ENCODE measurements at regions not wholly inside any gene's neighbourhood (a gene's known extent, or its start where the extent isn't known, plus 50 kb on each side); places are given as distances from the start of the nearest gene placed in this dataset.

- no peaks in the 10 kb centered on the region for H3K36me3 ChIP-seq (ENCODE audit: control insufficient read depth, insufficient read depth, low read length)
- no peak for DNase-seq (ENCODE audit: low read depth)
- H3K4me3 ChIP-seq (ENCODE audit: low read depth, low read length), result no peak overlapping the region
- TF ChIP-seq, protein P1, sequence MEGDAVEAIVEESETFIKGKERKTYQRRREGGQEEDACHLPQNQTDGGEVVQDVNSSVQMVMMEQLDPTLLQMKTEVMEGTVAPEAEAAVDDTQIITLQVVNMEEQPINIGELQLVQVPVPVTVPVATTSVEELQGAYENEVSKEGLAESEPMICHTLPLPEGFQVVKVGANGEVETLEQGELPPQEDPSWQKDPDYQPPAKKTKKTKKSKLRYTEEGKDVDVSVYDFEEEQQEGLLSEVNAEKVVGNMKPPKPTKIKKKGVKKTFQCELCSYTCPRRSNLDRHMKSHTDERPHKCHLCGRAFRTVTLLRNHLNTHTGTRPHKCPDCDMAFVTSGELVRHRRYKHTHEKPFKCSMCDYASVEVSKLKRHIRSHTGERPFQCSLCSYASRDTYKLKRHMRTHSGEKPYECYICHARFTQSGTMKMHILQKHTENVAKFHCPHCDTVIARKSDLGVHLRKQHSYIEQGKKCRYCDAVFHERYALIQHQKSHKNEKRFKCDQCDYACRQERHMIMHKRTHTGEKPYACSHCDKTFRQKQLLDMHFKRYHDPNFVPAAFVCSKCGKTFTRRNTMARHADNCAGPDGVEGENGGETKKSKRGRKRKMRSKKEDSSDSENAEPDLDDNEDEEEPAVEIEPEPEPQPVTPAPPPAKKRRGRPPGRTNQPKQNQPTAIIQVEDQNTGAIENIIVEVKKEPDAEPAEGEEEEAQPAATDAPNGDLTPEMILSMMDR (IDR thresholded peaks at IDR 0.05; ENCODE audit: insufficient read depth, low read length, poor library complexity, severe bottlenecking), result no peak
- no peaks in the 10 kb centered on the region for H3K27me3 ChIP-seq (ENCODE audit: control insufficient read depth, insufficient read depth, low read length)
These were observed 212.5 kb downstream of the GLI2 start for GRCh38 chr2:120947982-120948661.

- no peak for DNase-seq (ENCODE audit: low read depth)
- H3K36me3 ChIP-seq (ENCODE audit: control insufficient read depth, insufficient read depth, low read length), result no peaks in the 10 kb centered on the region
- no peaks in the 10 kb centered on the region for H3K27me3 ChIP-seq (ENCODE audit: control insufficient read depth, insufficient read depth, low read length)
- TF ChIP-seq, protein P1 (IDR thresholded peaks at IDR 0.05; ENCODE audit: insufficient read depth, low read length, poor library complexity, severe bottlenecking), result no peak
- H3K4me3 ChIP-seq (ENCODE audit: low read depth, low read length), result no peak overlapping the region
These were observed 213.0 kb downstream of the GLI2 start for GRCh38 chr2:120948662-120949011.

DNA sequence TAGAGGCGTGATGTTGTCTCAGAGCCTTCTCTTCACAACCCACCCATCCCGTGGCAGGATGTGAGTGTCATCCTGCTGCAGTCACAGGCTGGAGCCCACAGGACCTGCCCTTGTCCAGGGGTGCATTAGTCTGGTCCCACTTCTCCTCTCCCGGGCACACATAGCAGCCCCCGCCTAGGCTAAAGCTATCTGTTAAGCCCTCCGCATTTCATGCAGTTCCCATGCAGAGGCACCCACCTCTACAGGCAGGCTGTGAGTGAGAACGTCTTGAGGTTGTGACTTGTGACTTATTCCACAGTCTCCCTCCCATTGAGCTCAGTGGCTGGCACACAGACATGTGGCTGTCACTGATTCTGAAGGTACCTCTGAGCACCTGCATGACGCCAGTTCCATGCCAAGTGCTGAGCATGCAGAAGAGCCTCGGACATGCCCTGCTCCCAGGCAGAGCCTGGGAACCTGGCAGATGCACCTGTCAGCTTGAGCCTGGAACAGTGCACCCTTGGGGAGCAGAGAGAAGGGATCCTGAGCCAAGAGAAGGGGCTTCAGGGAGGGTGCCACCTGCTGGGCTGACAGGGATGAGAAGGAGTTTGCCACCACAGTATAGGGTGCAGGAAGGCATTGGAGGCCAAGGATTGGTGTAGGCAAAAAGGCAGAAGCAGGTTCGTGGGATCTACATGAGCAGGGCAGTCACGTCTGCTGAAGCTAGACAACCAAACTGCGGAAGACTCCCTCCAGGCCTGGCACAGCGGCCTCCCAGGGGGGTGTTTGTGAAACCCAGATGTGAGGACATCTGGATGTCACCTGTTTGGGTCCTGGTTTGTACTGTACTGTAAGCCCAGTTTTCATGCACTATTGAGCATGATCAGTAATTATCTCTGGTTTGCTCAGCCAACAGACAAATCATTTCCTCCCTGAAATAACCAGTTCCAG lies 213.6 kb downstream of the GLI2 start:
- no peak for DNase-seq (ENCODE audit: low read depth)
- Histone ChIP-seq H3K36me3 (ENCODE audit: control insufficient read depth, insufficient read depth, low read length) (no peaks in the 10 kb centered on the region), H3K4me3 (ENCODE audit: low read depth, low read length) (no peak overlapping the region), H3K27me3 (ENCODE audit: control insufficient read depth, insufficient read depth, low read length) (no peaks in the 10 kb centered on the region)
- TF ChIP-seq, protein P1 (IDR thresholded peaks at IDR 0.05; ENCODE audit: insufficient read depth, low read length, poor library complexity, severe bottlenecking), result peak; percentile 67

DNA sequence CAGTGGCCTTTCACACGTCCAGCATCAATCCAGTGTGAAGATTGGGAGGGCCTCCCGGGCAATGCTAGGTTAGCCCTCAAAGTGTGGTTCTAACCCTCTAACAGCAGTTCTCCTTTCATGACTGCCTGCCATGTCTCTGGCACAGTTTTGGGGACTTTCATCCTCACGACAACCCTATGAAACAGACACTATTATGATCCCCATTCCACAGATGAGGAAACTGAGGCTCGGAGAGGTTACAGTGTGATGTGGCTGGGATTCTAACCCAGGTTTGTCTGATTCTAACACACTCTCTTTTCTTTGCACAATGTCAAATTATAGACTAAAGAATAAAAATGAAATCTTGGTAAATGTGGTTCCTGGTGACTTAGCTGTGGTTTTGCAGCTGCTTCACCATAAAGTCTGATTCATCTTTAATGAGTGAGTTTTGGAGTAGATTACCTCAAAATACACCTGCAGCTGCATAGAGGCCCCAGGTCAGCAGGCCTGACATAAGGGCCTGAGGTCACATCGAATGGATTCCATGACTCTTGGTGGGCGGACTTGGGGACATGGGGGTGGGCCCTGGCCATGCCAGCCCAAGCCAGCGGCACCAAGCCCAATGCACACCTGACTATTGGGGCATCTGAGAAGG lies 214.4 kb downstream of the GLI2 start:
- TF ChIP-seq, protein P1 (IDR thresholded peaks at IDR 0.05; ENCODE audit: insufficient read depth, low read length, poor library complexity, severe bottlenecking), result no peak
- Histone ChIP-seq H3K4me3 (ENCODE audit: low read depth, low read length) (no peak overlapping the region), H3K27me3 (ENCODE audit: control insufficient read depth, insufficient read depth, low read length) (no peaks in the 10 kb centered on the region), H3K36me3 (ENCODE audit: control insufficient read depth, insufficient read depth, low read length) (no peaks in the 10 kb centered on the region)
- no peak for DNase-seq (ENCODE audit: low read depth)

GRCh38 chr2:120951693-120952092 lies 216.0 kb downstream of the GLI2 start:
- Histone ChIP-seq H3K36me3 (ENCODE audit: control insufficient read depth, insufficient read depth, low read length) (no peaks in the 10 kb centered on the region), H3K4me3 (ENCODE audit: low read depth, low read length) (no peak overlapping the region), H3K27me3 (ENCODE audit: control insufficient read depth, insufficient read depth, low read length) (no peaks in the 10 kb centered on the region)
- TF ChIP-seq, protein P1 (IDR thresholded peaks at IDR 0.05; ENCODE audit: insufficient read depth, low read length, poor library complexity, severe bottlenecking), result no peak
- DNase-seq (ENCODE audit: low read depth), result no peak

All from kidney epithelial cell (primary cell).